Esophagus squamous epithelium (tissue), 4 donors: ENCODE measurements at regions not wholly inside any gene's neighbourhood (a gene's known extent, or its start where the extent isn't known, plus 50 kb on each side); places are given as distances from the start of the nearest gene placed in this dataset.

Experiments
- CTCF ChIP-seq, 6 experiments: fragments of 450-650 bp in 4 of 6; fragments of 200-600 bp in 2 of 6; sonication (generic) in 2 of 6; IDR thresholded peaks; one replicate each; pipeline ENCODE4 v1.5.1; 2016 to 2019; ENCODE audit warnings: antibody characterized with exemption in 6 of 6, mild to moderate bottlenecking in 4 of 6, moderate library complexity in 4 of 6
- POLR2A ChIP-seq, 4 donors: fragments of 450-650 bp; IDR thresholded peaks; one replicate each; pipeline ENCODE4 v1.6.1; 2017; ENCODE audit warnings: antibody characterized with exemption in 4 of 4, mild to moderate bottlenecking in 4 of 4, moderate library complexity in 3 of 4

- TF ChIP-seq CTCF (IDR thresholded peaks at IDR 0.05), result no peak
- TF ChIP-seq POLR2A (IDR thresholded peaks at IDR 0.05), result no peak
Observed at GRCh38 chr20:56986476-56986875, 280.0 kb downstream of the BMP7 start.
